HUDEP-2 (cell line): ENCODE measurements at regions not wholly inside any gene's neighbourhood (a gene's known extent, or its start where the extent isn't known, plus 50 kb on each side); places are given as distances from the start of the nearest gene placed in this dataset.
A peak's percentile ranks its signal among the peaks of the same experiment; 100 is the strongest.

Source experiments
- DNase-seq, 76 experiments: peaks; one replicate each; lab custom pipeline; 2025; ENCODE audit not compliant: unreplicated experiment in 76 of 76; lab: John Stamatoyannopoulos, UW

DNA sequence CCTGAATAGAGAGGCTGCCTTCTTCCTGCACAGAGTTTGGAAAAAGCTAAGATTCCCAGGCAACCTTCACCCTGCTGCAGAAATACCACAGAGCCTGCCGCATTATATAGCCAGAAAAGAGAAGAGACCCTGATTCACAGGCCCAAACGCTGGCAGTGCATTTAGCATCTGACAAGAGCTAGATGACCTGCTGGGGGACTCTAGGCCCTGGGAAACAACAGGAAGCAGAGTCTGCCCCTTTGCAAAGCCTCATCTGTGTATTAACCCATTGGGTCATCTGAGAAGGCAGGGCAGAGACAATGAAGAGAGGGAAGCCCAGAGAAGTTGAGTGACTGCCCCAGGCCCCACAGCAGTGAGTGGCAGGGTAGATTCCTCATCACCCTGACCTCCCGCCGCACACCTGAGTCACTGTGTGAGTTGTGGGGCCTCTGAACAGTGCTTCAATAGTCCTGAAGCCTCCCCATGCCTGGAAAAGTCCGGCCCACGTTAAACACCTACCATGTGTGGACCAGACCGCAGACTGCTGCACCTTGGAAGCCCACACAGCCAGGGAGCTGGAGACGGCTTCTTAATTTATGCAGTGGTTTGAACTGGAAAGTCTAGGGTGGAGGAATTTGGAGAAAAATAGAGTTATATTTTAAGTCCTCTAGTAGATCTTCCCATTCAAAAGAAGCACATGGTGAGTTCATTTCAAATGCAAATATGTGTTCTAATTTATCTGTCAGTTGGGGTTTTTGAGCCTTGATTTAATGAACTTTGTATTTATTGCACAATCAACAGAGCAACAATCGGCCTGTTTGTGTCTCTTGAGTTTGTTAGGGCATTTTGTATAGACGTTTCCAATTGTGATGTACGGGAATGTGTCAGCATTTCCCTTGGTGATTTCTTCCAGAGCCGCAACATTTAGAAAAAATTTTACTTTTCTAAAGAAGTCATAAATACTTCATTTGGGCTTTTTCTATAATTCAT lies 80.4 kb upstream of the GPR26 start:
- no peak for DNase-seq

DNA sequence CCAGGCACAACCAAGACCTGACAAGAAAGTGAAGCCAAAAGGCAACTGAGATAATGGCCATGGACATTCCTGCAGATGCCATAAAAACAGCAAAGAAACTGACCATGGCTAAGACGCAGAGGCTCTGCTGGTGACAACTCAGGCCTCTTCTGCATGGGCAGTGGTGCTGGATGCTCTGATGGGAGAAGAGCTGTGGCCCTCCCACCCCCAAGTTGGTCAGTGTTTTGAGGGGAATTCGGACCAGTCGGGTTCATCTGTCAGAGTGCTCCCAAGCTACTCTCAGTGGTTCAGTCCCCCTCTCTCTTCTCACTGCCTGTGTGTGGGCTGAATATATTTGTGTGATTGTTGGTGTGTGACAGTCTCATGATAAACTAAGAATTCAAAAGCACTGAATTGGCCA lies 79.0 kb upstream of the GPR26 start:
- no peak for DNase-seq

DNA sequence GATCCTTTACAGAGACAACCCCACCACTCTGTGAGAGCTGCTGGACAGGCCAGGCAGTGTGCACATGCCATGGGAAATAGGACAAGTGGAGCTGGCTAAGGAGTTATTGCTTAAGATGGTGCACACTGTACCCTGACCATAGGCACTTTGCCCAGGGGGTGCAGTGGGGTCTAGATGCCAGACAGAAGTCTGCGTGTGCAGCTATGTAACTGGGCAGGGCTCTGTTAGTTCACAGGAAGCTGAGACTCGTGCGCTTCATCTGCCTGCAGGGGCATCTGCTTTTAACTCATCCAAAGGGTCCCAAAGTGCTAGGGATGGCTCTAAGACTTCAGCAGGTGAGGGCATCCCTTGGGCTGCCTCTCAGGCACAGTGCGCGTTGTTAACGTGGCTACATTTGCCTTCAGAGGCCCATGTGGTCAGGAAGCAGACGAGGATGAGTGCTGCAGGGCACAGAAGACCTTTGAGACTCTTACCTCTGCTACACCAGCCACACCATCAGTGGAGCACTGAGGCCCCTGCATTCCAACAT lies 77.7 kb upstream of the GPR26 start:
- DNase-seq = no peak

DNA sequence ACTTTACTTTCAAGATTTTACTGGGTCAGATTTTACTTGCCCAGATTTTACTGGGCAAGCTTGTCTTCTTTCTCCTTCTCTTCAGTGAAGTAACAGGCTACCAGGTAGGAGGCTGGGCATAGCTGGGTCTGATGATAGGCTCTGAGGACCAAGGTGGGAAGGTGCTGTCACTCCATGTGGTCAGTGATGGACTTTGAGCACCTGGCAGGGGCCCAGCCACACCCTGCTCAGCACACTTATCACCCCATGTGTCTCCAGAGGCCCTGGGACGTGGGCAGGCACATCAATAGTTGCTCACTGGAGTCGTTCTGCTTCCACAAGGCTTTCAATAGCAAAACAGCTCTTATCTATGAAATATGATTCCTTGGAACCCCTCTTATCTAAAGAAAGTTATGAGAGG lies 70.5 kb upstream of the GPR26 start:
- no peak for DNase-seq

DNA sequence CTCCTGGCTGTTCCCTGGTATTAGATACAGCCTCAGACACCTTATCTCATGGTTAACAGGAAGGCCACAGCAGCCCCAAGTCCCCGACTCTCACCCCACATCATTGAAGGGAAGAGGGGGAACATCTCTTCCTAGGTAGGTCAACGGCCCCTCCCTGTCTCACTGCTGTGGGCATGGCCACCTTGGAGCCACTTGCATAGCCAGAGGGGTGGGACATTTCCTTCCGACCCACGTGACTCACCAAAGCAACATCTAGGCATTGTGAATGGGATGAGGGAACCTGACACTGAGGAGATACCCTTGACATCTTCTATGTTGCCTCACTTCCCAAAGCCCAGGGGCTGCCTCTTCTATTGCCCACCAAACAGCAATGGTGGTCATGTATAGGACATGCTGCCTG lies 68.5 kb upstream of the GPR26 start:
- no peak for DNase-seq

DNA sequence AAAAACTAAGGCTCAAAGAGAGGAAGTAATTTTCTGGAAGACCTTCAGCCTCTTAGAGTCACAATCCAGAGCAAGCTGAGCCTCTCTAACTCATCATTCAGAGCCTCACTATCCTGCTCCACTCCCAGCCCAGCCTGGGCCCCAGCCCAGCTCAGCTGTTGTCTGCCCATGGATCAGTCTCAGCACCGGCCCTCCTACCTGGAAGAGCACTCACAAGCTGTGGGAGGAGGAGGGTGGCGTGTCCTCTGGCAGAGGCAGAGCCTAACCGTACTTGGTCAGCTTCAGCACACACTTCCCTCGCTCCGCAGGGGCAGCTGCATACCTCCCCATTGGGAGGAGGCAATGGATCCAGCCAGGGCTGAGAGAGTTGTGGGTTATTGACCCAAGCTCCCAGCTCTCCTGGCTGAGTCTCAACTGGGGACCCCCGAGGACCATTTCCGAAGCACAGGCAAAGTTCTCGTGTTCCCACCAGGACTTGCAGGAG lies 66.7 kb upstream of the GPR26 start:
- DNase-seq = no peak

DNA sequence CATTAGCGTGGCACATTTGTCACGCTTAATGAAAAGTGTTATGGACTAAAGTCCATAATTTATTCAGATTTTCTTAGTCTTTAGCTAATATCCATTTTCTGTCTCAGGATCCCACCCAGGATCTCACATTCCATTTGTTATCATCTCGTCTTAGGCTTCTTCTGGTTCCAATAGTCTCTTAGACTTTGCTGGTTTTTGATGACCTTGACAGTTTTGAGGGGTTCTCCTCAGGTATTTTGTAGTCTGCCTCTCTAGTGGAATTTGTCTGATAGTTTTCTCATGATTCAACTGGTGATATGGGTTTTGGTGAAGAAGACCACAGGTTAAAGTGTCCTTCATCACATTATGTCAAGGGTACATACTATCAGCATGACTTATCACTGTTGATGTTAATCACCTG lies 66.0 kb upstream of the GPR26 start:
- DNase-seq = no peak

DNA sequence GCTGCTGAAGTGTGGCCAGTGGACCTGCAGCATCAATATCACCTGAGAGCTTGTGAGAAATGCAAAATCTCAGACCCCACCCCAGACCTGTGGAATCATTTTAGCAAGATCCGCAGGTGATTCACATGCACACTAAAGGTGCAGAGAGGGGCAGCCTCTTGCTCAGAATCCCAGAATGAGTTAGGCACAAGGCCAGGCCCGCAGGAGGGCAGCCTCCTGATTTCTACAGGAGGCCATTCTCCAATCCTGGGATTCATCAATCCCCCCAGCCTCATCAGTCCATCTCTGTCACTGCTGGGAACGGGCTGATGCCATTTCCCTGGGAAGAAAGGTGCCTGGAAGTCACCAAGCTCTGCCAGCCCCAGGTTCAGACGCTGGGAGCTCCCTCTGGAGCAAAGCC lies 63.0 kb upstream of the GPR26 start:
- DNase-seq = no peak

DNA sequence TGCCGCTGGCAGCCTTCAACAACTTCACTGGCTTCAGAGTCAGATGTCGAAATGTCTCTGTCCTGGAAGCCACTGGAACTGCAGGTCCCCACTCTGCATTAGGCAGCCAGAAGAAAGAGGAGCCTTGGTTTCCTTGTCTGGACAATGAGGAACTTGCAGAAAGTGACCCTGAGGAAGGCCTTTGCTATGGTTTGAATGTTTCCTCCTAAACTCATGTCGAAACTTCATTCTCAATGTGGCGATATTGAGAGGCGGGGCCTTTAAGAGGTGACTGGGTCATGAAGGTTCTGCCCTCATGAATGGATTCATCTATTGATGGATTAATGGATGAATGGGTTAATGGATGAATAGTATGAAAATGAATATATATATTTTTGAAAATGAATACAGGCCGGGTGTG lies 61.6 kb upstream of the GPR26 start:
- DNase-seq = no peak

DNA sequence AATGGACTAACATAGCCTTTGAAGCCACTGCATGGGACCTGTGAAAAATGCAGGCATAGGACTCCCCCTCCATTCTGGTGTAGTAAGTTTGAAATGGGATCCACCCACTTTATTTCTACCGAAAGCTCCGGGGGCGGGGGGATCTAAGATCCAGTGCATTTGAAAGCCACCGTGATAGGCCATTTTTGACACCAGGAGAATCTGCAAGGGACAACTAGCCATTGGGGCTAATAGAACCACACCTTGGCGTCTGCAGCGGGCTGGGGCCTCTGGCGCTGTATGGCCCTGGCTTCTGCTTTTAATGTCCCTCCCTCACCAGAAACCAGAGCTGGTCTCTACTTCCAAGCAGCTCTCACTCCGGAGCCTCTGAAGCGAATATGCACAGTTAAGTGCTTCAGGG lies 60.1 kb upstream of the GPR26 start:
- no peak for DNase-seq

DNA sequence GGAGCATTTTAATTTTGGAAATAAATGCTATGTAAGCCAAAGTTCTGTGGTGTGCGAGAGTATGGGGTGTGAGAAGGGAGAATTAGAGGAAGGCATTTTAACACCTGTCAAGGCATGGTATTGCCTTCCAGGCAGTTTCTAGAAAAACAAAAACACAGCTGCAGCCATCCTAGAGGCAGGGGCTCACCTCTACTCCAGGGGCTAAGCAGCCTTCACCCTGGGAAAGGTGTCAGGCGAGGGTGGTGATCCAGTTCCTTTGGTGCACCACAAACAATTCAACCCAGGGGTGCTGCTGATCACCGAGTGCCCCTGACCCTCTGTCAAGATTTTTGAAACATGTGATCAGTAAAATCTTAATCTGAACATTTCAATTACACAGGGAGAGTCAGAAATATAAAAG lies 59.2 kb upstream of the GPR26 start:
- no peak for DNase-seq

DNA sequence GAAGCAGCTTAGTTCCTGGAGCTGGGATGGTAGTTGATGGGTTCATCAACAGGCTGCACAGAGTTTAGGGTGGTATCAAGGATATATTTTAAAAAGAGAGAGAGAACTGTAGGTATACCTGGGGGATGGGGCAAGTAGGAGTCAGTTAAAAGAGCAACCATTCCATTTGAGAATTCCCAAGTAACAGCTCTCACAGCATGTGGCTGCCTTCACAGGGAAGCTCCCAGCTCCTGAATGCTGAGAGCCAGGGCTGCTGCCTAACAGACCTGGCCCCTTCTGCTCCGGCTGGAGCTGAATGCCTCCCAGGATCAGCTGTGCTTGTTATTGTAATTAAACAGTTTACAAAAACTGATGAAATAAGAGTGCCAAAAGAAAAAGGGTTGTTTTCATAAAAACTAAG lies 58.8 kb upstream of the GPR26 start:
- DNase-seq = no peak

DNA sequence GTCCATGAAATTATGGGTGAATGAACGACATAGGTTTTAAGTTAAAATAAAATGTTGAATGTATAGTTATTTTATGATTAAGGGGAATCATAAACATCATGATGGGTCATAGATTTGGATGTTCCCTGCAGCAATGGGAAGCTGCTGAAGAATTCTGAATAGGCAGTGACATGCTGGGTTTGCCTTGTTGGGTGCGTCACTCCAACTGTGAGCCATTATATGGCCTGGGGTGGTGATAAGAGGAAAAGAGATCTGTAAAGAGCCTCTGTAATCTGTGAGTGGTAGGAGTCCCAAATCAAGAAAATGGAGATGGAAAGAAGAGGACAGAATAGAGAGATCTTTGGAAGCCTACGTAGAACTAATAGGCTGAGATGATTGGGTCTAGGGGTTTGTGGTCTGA lies 58.1 kb upstream of the GPR26 start:
- no peak for DNase-seq

DNA sequence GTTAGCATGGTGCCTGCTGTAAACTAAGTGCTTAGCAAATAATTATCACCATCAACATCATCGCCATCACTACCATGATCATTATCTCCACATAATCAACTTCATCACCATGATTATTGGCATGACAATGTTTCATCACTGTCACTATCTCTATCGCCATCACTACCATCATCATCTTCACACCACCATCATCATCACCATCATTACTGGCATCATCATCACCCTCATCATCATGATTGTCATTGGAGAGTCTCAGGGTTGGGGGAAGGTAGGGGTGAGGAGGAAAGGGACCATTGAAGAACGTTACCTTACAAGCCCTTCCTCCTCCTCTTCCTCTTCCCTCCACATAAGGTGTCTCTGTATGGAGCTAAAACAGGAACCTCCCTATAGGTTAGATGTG lies 54.9 kb upstream of the GPR26 start:
- no peak for DNase-seq

DNA sequence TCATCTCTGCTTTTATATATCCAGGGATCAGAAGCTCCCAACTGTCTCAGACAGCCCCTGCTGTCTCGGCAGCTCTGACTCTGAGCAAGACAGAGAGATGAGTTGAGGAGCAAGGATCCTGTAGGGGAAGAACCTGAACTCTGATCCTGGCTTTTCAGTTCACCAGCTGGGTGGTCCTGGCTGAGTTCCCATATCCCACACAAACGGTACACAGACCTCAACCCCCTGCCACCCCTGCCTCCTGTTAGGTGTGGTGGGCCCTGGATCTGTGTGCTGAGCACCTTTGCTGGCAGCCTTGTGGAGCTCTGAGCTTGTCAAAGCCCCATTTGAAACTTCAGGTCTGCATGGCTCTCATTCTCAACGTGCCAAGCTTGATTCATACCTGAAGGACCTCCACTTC lies 54.3 kb upstream of the GPR26 start:
- DNase-seq = no peak

DNA sequence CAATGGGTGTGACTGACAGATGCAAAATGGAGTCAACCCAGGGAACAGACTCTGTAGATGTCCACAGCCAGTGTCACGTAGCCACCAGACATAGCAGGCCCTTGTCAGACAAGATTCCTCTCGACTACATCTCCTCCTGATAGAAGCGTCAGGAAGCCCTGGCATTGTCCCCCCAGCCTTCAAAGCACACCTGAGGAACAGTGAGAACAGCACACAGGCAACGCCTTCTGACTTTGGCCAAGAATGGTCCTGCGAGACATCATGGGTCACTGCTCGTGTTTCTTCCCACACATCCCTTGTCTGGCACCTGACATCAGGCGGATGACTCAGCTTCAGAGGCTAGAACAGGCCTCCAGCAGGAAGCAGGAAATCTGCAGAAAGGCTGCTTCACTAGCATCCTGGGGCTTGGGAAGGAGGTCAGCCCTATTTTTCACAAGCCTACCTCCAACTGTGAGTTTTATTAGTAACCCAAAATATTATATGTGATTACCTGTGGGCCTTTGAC lies 52.8 kb upstream of the GPR26 start:
- DNase-seq = no peak

DNA sequence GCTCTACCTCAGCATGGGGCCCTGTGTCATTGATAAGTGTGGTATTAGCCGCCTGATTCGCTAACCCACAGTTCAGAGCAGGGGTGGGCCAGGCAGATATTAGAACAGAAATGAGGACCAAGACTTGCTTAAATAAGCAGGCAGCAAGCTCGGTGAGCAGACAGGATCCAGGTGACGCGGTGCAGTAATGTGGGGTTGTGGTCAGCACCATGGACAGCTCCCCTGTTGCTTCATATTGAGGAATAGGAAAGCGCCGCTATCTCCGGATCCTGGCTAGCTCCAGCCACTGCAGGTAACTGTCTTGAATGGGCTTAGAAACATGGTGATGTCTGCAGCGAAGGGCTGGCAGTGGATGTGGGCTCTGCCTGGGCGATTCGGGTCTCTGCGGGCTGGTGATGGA lies 51.3 kb upstream of the GPR26 start:
- peak in 50 of 76 experiments; percentile 1 to 64 (median 15) for DNase-seq
